ENCODE measurements at regions not wholly inside any gene's neighbourhood (a gene's known extent, or its start where the extent isn't known, plus 50 kb on each side); places are given as distances from the start of the nearest gene placed in this dataset.

DNA sequence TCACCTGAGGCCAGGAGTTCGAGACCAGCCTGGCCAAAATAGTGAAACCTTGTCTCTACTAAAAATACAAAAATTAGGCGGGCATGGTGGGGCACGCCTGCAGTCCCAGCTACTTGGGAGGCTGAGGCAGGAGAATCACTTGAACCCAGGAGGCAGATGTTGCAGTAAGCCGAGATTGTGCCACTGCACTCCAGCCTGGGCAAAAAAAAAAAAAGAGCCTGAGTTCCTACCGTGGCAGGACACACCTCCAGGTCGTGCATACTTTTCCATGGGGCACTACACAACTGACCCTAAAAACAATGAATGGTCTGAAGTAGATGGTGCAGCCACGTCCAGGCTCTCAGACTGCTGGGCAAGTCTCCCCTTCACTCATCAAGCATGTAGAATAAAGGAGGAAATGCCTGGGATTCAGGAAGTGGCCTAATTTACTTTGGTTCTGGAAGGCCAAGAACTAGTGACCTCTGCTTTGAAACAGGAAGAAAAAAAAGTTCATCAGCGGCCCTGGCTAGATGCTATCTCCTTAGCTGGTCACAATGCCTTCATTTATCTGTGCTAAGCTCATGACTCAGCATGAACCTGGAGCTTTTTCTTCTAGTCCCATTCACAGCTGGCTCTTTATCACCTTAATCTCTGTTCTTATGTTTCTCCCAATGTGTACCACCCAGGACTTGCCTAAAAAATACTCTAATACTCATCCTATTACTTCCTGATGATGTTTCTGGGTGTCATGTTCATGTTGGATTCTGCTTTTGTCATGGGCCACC lies 55.8 kb upstream of the OR6J1 start:
- H3K9ac ChIP-seq (ENCODE audit: extremely low read depth, low read length, poor library complexity, severe bottlenecking), result no peak overlapping the region
- H3K4me1 Mint-ChIP-seq, result peaks cover 20% of the 10 kb centered on the region
- no peaks in the 10 kb centered on the region for H3K36me3 Mint-ChIP-seq (ENCODE audit: low read depth)
- H3K4me3 ChIP-seq (ENCODE audit: low read length), result no peak overlapping the region
- peaks cover 5% of the 10 kb centered on the region for H3K9me3 ChIP-seq (ENCODE audit: control insufficient read depth, low read length)
- H3K9me3 Mint-ChIP-seq, result peaks cover 6% of the 10 kb centered on the region
- H3K27me3 Mint-ChIP-seq (ENCODE audit: insufficient read depth), result peaks cover 37% of the 10 kb centered on the region
- no peaks in the 10 kb centered on the region for H3K36me3 ChIP-seq (ENCODE audit: control insufficient read depth, insufficient read depth, low read length)
- peak overlapping the region; percentile 84 for H3K27ac Mint-ChIP-seq
- peaks cover 12% of the 10 kb centered on the region for H3K4me1 ChIP-seq (ENCODE audit: control insufficient read depth, insufficient read depth, low read length)
- no peak overlapping the region for H3K27ac ChIP-seq (ENCODE audit: low read depth, low read length)
- H3K4me3 Mint-ChIP-seq, result no peak overlapping the region
- peaks cover 29% of the 10 kb centered on the region for H3K27me3 ChIP-seq (ENCODE audit: control insufficient read depth, insufficient read depth, low read length, poor library complexity, severe bottlenecking)
- no peak for DNase-seq
- WGBS, 2 experiments (ENCODE audit: insufficient coverage in 1 of 2, insufficient read length in 1 of 2), result 78% methylated on average over 4 to 8 of the region's 8 CpGs
- TF ChIP-seq CTCF (conservative IDR thresholded peaks at IDR 0.05), result no peak

DNA sequence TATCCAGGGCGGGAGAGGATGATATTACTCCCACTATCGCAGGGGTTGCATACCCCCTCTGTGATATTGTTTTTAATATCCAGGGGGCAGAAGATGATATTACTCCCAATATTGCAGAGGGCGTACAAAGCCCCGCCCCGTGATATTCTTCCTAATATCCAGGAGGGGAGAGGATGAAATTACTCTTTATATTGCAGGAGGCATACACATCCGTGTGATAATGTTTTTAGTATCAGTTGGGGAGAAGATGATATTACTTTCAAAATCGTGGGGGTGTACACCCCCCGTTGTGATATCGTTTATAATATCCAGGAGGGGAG lies 52.9 kb upstream of the OXA1L start:
- Mint-ChIP-seq H3K27me3 (ENCODE audit: insufficient read depth) (peaks cover 45% of the 10 kb centered on the region), H3K9me3 (no peaks in the 10 kb centered on the region), H3K4me1 (peaks cover 3% of the 10 kb centered on the region), H3K36me3 (ENCODE audit: low read depth) (no peaks in the 10 kb centered on the region), H3K4me3 (peak overlapping the region; percentile 38), H3K27ac (no peak overlapping the region)
- Histone ChIP-seq H3K9ac (ENCODE audit: extremely low read depth, low read length, poor library complexity, severe bottlenecking) (no peak overlapping the region), H3K27me3 (ENCODE audit: control insufficient read depth, insufficient read depth, low read length, poor library complexity, severe bottlenecking) (peaks cover 42% of the 10 kb centered on the region), H3K9me3 (ENCODE audit: control insufficient read depth, low read length) (no peaks in the 10 kb centered on the region), H3K4me1 (ENCODE audit: control insufficient read depth, insufficient read depth, low read length) (no peaks in the 10 kb centered on the region), H3K4me3 (ENCODE audit: low read length) (no peak overlapping the region), H3K36me3 (ENCODE audit: control insufficient read depth, insufficient read depth, low read length) (no peaks in the 10 kb centered on the region), H3K27ac (ENCODE audit: low read depth, low read length) (no peak overlapping the region)
- WGBS, 2 experiments (ENCODE audit: insufficient coverage in 1 of 2, insufficient read length in 1 of 2), result 88 to 89% methylated on average over 5 to 9 of the region's 9 CpGs
- DNase-seq, result no peak
- no peak for TF ChIP-seq CTCF (conservative IDR thresholded peaks at IDR 0.05)

DNA sequence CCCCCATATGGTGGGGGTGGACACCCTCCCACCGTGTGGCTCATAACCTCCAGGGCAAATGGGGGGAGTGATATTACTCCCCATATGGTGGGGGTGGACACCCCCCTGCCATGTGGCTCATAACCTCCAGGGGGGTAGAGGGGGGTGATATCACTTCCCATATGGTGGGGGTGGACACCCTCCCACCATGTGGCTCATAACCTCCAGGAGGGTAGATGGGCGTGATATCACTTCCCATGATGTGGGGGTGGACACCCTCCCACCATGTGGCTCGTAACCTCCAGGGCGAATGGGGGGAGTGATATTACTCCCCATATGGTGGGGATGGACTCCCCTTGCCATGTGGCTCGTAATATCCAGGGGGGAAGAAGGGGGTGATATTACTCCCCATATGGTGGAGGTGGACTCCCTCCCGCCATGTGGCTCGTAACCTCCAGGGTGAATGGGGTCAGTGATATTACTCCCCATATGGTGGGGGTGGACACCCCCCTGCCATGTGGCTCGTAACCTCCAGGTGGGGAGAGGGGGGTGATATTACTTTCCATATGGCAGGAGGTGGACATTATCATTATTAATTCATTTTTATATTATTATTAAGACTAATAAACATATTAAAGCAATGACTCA lies 51.2 kb upstream of the OXA1L start:
- H3K27ac Mint-ChIP-seq, result no peak overlapping the region
- no peaks in the 10 kb centered on the region for H3K36me3 Mint-ChIP-seq (ENCODE audit: low read depth)
- peaks cover 33% of the 10 kb centered on the region for H3K27me3 Mint-ChIP-seq (ENCODE audit: insufficient read depth)
- TF ChIP-seq CTCF (conservative IDR thresholded peaks at IDR 0.05), result no peak
- H3K27me3 ChIP-seq (ENCODE audit: control insufficient read depth, insufficient read depth, low read length, poor library complexity, severe bottlenecking), result peaks cover 25% of the 10 kb centered on the region
- H3K4me1 Mint-ChIP-seq, result peaks cover 3% of the 10 kb centered on the region
- no peaks in the 10 kb centered on the region for H3K9me3 ChIP-seq (ENCODE audit: control insufficient read depth, low read length)
- no peaks in the 10 kb centered on the region for H3K36me3 ChIP-seq (ENCODE audit: control insufficient read depth, insufficient read depth, low read length)
- 79 to 80% methylated on average over 1 to 7 of the region's 8 CpGs for WGBS, 2 experiments (ENCODE audit: insufficient coverage in 1 of 2, insufficient read length in 1 of 2)
- H3K27ac ChIP-seq (ENCODE audit: low read depth, low read length), result no peak overlapping the region
- no peaks in the 10 kb centered on the region for H3K4me1 ChIP-seq (ENCODE audit: control insufficient read depth, insufficient read depth, low read length)
- no peaks in the 10 kb centered on the region for H3K9me3 Mint-ChIP-seq
- H3K4me3 Mint-ChIP-seq, result no peak overlapping the region
- DNase-seq, result no peak
- H3K4me3 ChIP-seq (ENCODE audit: low read length), result no peak overlapping the region
- no peak overlapping the region for H3K9ac ChIP-seq (ENCODE audit: extremely low read depth, low read length, poor library complexity, severe bottlenecking)

Data from endodermal cell (in vitro differentiated cells).